ENCODE measurements at regions not wholly inside any gene's neighbourhood (a gene's known extent, or its start where the extent isn't known, plus 50 kb on each side); places are given as distances from the start of the nearest gene placed in this dataset.
"Not testable (repeated sequence)": the region's sequence is repeated elsewhere in the genome, so short reads cannot be mapped to it uniquely, and the experiment has no call there.

GRCh38 chr7:49611951-49612350 lies 161.5 kb upstream of the VWC2 start:
- DNase-seq (ENCODE audit: low read depth): no peak

GRCh38 chr7:49613759-49614158 lies 159.7 kb upstream of the VWC2 start:
- DNase-seq (ENCODE audit: low read depth): no peak

- DNase-seq (ENCODE audit: low read depth): not testable (repeated sequence)
Observed at GRCh38 chr7:49614974-49615373, 158.5 kb upstream of the VWC2 start.

- no peak for DNase-seq (ENCODE audit: low read depth)
Observed at GRCh38 chr7:49618028-49618427, 155.4 kb upstream of the VWC2 start.

- no peak for DNase-seq (ENCODE audit: low read depth)
Observed at GRCh38 chr7:49623943-49624342, 149.5 kb upstream of the VWC2 start.

GRCh38 chr7:49624611-49625010 lies 148.8 kb upstream of the VWC2 start:
- no peak for DNase-seq (ENCODE audit: low read depth)

- DNase-seq (ENCODE audit: low read depth): no peak
Observed at GRCh38 chr7:49630513-49630912, 142.9 kb upstream of the VWC2 start.

- DNase-seq (ENCODE audit: low read depth): no peak
Observed at GRCh38 chr7:49631071-49631815, 142.2 kb upstream of the VWC2 start.

GRCh38 chr7:49631960-49632359 lies 141.5 kb upstream of the VWC2 start:
- DNase-seq (ENCODE audit: low read depth): no peak

GRCh38 chr7:49635800-49636199 lies 137.6 kb upstream of the VWC2 start:
- no peak for DNase-seq (ENCODE audit: low read depth)

GRCh38 chr7:49636400-49636799 lies 137.0 kb upstream of the VWC2 start:
- DNase-seq (ENCODE audit: low read depth): no peak

- DNase-seq (ENCODE audit: low read depth): no peak
Observed at GRCh38 chr7:49638166-49638565, 135.3 kb upstream of the VWC2 start.

- no peak for DNase-seq (ENCODE audit: low read depth)
Observed at GRCh38 chr7:49639068-49639593, 134.3 kb upstream of the VWC2 start.

GRCh38 chr7:49639808-49640207 lies 133.6 kb upstream of the VWC2 start:
- DNase-seq (ENCODE audit: low read depth): no peak

GRCh38 chr7:49643321-49643720 lies 130.1 kb upstream of the VWC2 start:
- DNase-seq (ENCODE audit: low read depth): no peak

GRCh38 chr7:49643736-49644135 lies 129.7 kb upstream of the VWC2 start:
- DNase-seq (ENCODE audit: low read depth): no peak

GRCh38 chr7:49644396-49645166 lies 128.9 kb upstream of the VWC2 start:
- DNase-seq (ENCODE audit: low read depth): no peak

- no peak for DNase-seq (ENCODE audit: low read depth)
Observed at GRCh38 chr7:49645296-49645695, 128.1 kb upstream of the VWC2 start.

GRCh38 chr7:49660170-49660783 lies 113.2 kb upstream of the VWC2 start:
- no peak for DNase-seq (ENCODE audit: low read depth)

GRCh38 chr7:49660976-49661375 lies 112.5 kb upstream of the VWC2 start:
- DNase-seq (ENCODE audit: low read depth): no peak

- DNase-seq (ENCODE audit: low read depth): not testable (repeated sequence)
Observed at GRCh38 chr7:49665963-49666362, 107.5 kb upstream of the VWC2 start.

- DNase-seq (ENCODE audit: low read depth): no peak
Observed at GRCh38 chr7:49666764-49667163, 106.7 kb upstream of the VWC2 start.

- DNase-seq (ENCODE audit: low read depth): no peak
Observed at GRCh38 chr7:49669285-49669684, 104.2 kb upstream of the VWC2 start.

Data from M059J (cell line).